Nephron progenitor cell (in vitro differentiated cells): ENCODE measurements at regions not wholly inside any gene's neighbourhood (a gene's known extent, or its start where the extent isn't known, plus 50 kb on each side); places are given as distances from the start of the nearest gene placed in this dataset.

Experiments used
- DNase-seq: peaks from one replicate; pipeline ENCODE4 v3.0.0; 2021
- H3K27ac Mint-ChIP-seq: 2 replicates; pipeline ENCODE4 v1.8.0; 2021; ENCODE audit warnings: mild to moderate bottlenecking, moderate library complexity, mixed read lengths
- H3K27me3 Mint-ChIP-seq: 2 replicates; pipeline ENCODE4 v1.8.0; 2021; ENCODE audit warnings: mild to moderate bottlenecking, low read depth, mixed read lengths; ENCODE audit not compliant: poor library complexity
- H3K36me3 Mint-ChIP-seq: 2 replicates; pipeline ENCODE4 v1.8.0; 2021; ENCODE audit warnings: low read depth, mixed read lengths
- H3K4me1 Mint-ChIP-seq: 2 replicates; pipeline ENCODE4 v1.8.0; 2021; ENCODE audit warnings: mixed read lengths
- H3K4me3 Mint-ChIP-seq: 2 replicates; pipeline ENCODE4 v1.8.0; 2021; ENCODE audit warnings: mild to moderate bottlenecking, moderate library complexity, mixed read lengths
- H3K9me3 Mint-ChIP-seq: 2 replicates; pipeline ENCODE4 v1.8.0; 2021; ENCODE audit warnings: mild to moderate bottlenecking, moderate library complexity, mixed read lengths
- TF ChIP-seq, protein P1 (sequence below): fragments of 200-600 bp; sonication (generic); IDR thresholded peaks from 2 replicates; pipeline ENCODE4 v1.5.0; 2021; ENCODE audit warnings: antibody characterized with exemption

DNA sequence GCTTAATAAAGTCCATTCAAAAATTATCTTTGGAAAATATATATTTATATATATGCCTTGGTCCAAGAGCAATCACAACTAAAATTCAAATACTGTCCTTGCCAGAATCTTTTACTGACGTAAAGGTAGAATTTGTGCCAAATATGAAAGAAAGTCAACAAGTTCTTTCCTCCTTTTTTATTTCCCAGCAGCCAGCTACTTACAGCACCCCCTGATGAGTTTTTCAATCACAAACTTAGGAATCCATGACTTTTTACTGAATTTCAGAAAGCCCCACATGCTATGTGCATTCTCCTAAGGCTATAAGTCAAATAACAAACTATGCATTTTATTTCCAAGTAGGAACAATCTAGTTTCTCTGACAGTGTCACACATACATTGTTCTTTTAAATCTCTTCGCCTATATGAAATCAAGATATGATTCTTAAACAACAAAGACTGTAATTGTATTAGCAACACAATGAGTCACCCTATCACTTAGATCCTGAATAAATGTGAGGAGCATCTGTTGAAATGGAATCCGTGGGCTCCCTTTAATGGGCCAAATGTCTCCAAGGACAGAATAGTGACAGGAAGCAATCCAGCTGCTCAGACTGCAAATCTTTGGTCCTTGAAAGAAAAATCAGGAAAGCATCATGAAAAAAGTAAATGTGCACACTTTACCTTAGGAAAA, 271.4 kb downstream of the DUSP6 start:
- no peaks in the 10 kb centered on the region for H3K27me3 Mint-ChIP-seq
- no peak overlapping the region for H3K4me3 Mint-ChIP-seq
- no peaks in the 10 kb centered on the region for H3K36me3 Mint-ChIP-seq
- TF ChIP-seq, protein P1, sequence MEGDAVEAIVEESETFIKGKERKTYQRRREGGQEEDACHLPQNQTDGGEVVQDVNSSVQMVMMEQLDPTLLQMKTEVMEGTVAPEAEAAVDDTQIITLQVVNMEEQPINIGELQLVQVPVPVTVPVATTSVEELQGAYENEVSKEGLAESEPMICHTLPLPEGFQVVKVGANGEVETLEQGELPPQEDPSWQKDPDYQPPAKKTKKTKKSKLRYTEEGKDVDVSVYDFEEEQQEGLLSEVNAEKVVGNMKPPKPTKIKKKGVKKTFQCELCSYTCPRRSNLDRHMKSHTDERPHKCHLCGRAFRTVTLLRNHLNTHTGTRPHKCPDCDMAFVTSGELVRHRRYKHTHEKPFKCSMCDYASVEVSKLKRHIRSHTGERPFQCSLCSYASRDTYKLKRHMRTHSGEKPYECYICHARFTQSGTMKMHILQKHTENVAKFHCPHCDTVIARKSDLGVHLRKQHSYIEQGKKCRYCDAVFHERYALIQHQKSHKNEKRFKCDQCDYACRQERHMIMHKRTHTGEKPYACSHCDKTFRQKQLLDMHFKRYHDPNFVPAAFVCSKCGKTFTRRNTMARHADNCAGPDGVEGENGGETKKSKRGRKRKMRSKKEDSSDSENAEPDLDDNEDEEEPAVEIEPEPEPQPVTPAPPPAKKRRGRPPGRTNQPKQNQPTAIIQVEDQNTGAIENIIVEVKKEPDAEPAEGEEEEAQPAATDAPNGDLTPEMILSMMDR: no peak
- no peak overlapping the region for H3K27ac Mint-ChIP-seq
- H3K9me3 Mint-ChIP-seq: no peaks in the 10 kb centered on the region
- no peak for DNase-seq
- H3K4me1 Mint-ChIP-seq: peaks cover 38% of the 10 kb centered on the region

DNA sequence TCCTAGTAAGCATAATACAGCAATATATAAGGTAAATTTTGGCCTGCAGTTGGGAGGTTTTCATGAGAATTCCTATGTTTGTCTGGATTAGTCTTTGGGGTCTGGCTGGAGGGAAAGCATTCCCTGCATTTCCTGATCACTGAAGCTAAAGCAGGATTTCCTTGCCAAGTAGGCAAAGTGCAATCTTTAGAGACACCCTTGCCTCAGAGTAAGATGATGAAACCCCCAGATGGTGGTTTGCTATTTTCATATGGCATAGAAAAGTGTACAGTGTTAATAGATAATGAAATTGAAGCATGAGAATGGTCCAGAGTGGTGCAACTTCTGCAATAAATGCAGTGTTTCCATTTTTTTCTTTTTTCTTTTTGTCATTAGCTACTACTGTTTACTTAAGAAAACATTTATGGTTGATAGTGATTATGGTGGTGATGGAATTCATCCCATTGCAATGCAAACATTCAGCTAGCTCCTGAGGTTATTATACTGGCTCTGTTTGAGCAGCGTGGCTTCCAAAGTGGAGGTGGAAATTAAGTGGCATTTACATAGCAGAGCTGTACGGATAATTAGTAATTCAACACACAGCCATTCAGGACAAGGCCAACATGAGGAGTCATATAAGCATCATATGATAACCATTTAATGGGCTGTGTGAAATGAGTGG, 276.3 kb downstream of the DUSP6 start:
- Mint-ChIP-seq H3K27ac (no peak overlapping the region), H3K27me3 (no peaks in the 10 kb centered on the region), H3K4me1 (peaks cover 16% of the 10 kb centered on the region), H3K9me3 (no peaks in the 10 kb centered on the region), H3K4me3 (no peak overlapping the region), H3K36me3 (no peaks in the 10 kb centered on the region)
- TF ChIP-seq, protein P1: no peak
- no peak for DNase-seq

- peaks cover 19% of the 10 kb centered on the region for H3K4me1 Mint-ChIP-seq
Measured at GRCh38 chr12:89073659-89074058, 278.6 kb downstream of the DUSP6 start.

DNA sequence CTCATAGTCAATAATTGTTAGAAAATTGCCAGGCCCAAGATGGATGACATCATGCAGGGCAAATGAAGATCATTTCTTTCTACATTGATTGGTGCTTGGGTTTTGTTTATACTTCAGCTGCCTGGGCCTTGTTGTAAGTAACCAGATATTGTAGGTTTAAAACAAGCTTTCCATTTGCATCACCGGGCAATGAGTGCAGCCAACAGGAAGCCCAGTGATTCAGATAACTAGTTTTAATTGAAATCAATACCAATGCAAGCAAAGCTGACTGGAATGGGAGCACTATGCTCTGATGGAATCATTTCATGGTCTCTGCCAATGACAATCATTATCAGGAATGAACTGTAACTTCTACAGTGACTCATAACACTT, 279.3 kb downstream of the DUSP6 start:
- TF ChIP-seq, protein P1: no peak
- no peaks in the 10 kb centered on the region for H3K9me3 Mint-ChIP-seq
- no peaks in the 10 kb centered on the region for H3K36me3 Mint-ChIP-seq
- no peaks in the 10 kb centered on the region for H3K27me3 Mint-ChIP-seq
- no peak overlapping the region for H3K4me3 Mint-ChIP-seq
- H3K4me1 Mint-ChIP-seq: peaks cover 19% of the 10 kb centered on the region
- no peak for DNase-seq
- no peak overlapping the region for H3K27ac Mint-ChIP-seq

More at GRCh38 chr12:89073659-89074058, 278.6 kb downstream of the DUSP6 start:
- Mint-ChIP-seq H3K27me3 (no peaks in the 10 kb centered on the region), H3K9me3 (no peaks in the 10 kb centered on the region), H3K4me3 (no peak overlapping the region), H3K27ac (no peak overlapping the region), H3K36me3 (no peaks in the 10 kb centered on the region)
- TF ChIP-seq, protein P1: no peak
- DNase-seq: no peak

DNA sequence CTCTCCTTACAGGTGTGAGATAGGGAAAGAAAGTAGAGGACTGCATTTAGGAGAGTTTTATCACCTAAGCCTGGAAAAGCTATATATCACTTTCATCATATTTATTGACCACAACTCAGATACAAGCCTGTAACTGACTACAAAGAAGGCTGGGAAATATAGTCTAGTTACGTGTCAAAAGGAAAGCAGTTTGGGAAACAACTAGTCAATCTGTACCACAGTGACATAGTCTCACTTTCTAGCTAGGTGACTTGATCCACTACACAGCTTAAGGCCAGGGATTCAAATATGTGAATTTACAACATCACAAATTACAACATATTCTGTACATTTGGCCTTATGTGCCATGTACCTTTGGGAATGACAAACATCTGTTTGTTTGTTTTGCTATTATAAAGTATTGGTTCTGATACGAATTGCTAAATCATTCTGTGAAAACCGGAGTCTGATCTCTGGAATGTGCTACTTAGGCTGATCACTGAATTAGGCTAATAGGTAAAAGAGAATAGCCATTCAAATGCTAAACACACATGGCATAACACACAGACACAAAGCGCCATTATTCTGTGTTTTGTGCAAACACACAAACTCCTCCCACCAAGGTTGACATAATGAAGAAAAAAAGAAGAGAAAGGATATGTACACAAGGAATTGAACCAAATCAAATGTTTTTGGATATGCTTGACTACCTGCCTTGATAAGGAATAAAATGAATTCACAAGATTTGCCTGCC, 279.8 kb downstream of the DUSP6 start:
- H3K9me3 Mint-ChIP-seq: no peaks in the 10 kb centered on the region
- H3K36me3 Mint-ChIP-seq: no peaks in the 10 kb centered on the region
- peaks cover 19% of the 10 kb centered on the region for H3K4me1 Mint-ChIP-seq

More for the DNA sequence above, 279.8 kb downstream of the DUSP6 start:
- no peak for DNase-seq
- TF ChIP-seq, protein P1: no peak
- Mint-ChIP-seq H3K4me3 (no peak overlapping the region), H3K27me3 (no peaks in the 10 kb centered on the region), H3K27ac (no peak overlapping the region)
